ENCODE measurements at regions not wholly inside any gene's neighbourhood (a gene's known extent, or its start where the extent isn't known, plus 50 kb on each side); places are given as distances from the start of the nearest gene placed in this dataset.

- TF ChIP-seq EZH2 (IDR thresholded peaks at IDR 0.05; ENCODE audit: low read length) (no peak), CTCF (optimal IDR thresholded peaks at IDR 0.05 in 1 of 3, IDR thresholded peaks at IDR 0.05 in 1 of 3, conservative IDR thresholded peaks at IDR 0.05 in 1 of 3; ENCODE audit: extremely low read depth in 1 of 3, insufficient read depth in 2 of 3, low read length in 3 of 3) (no peak)
These were observed 299.5 kb upstream of the CD180 start for GRCh38 chr5:67496051-67496450.
